SU-DHL-6 (cell line): ENCODE measurements at regions not wholly inside any gene's neighbourhood (a gene's known extent, or its start where the extent isn't known, plus 50 kb on each side); places are given as distances from the start of the nearest gene placed in this dataset.

ENCODE experiments used
- H2AFZ ChIP-seq: fragments of 200-600 bp; sonication (generic); 2 replicates; pipeline ENCODE4 v1.6.1; 2014; ENCODE audit warnings: low read depth, mild to moderate bottlenecking, moderate library complexity, mixed read lengths, antibody characterized with exemption, low read length; ENCODE audit not compliant: severe bottlenecking
- H3F3A ChIP-seq: fragments of 200-600 bp; shearing (Covaris generic); 2 replicates; pipeline ENCODE4 v1.6.0; 2016; ENCODE audit warnings: antibody characterized with exemption, mild to moderate bottlenecking; ENCODE audit not compliant: insufficient read depth
- H3K27ac ChIP-seq: fragments of 200-600 bp; sonication (generic); 2 replicates; pipeline ENCODE4 v1.5.1; 2016; ENCODE audit warnings: low read depth, mild to moderate bottlenecking, low read length, moderate library complexity, mixed read lengths
- H3K27me3 ChIP-seq: fragments of 200-600 bp; sonication (generic), shearing (Covaris generic); 2 replicates; pipeline ENCODE4 v1.6.0; 2014; ENCODE audit warnings: mild to moderate bottlenecking, low read length
- H3K36me3 ChIP-seq: fragments of 200-600 bp; sonication (generic); 2 replicates; pipeline ENCODE4 v1.6.1; 2014; ENCODE audit warnings: mild to moderate bottlenecking, low read length, mixed read lengths
- H3K4me2 ChIP-seq: fragments of 300-600, 200-600 bp; shearing (Covaris generic), sonication (generic); 2 replicates; pipeline ENCODE4 v1.6.0; 2014; ENCODE audit warnings: low read length, low read depth, mild to moderate bottlenecking; ENCODE audit not compliant: poor library complexity, severe bottlenecking
- H3K4me3 ChIP-seq: fragments of 200-600 bp; sonication (generic); 2 replicates; pipeline ENCODE4 v1.5.1; 2014; ENCODE audit warnings: antibody characterized with exemption, low read length, mild to moderate bottlenecking, mixed read lengths; ENCODE audit not compliant: insufficient read depth, poor library complexity, severe bottlenecking
- H3K79me2 ChIP-seq: fragments of 200-600 bp; sonication (generic); 2 replicates; pipeline ENCODE4 v1.6.1; 2014; ENCODE audit warnings: mild to moderate bottlenecking, low read length, moderate library complexity; ENCODE audit not compliant: insufficient read depth
- H3K9ac ChIP-seq: fragments of 200-600 bp; sonication (generic); 2 replicates; pipeline ENCODE4 v1.7.0; 2014; ENCODE audit warnings: mild to moderate bottlenecking, low read length
- H3K9me2 ChIP-seq: fragments of 200-600 bp; sonication (generic); replicated peaks from 2 replicates; pipeline ENCODE4 v1.6.1; 2014; ENCODE audit warnings: low read length; ENCODE audit not compliant: insufficient read depth
- H3K9me3 ChIP-seq: fragments of 200-600 bp; sonication (generic); 2 replicates; pipeline ENCODE4 v1.6.1; 2014; ENCODE audit warnings: low read length, mixed read lengths; ENCODE audit not compliant: insufficient read depth
- H4K20me1 ChIP-seq: fragments of 200-600 bp; sonication (generic); 2 replicates; pipeline ENCODE4 v1.6.1; 2014; ENCODE audit warnings: low read depth, mild to moderate bottlenecking, antibody characterized with exemption, low read length, moderate library complexity, mixed read lengths
- CTCF ChIP-seq: fragments of 200-600 bp; sonication (generic); IDR thresholded peaks from one replicate; pipeline ENCODE4 v1.5.1; 2017; ENCODE audit warnings: antibody characterized with exemption, mild to moderate bottlenecking, low read length, moderate library complexity; ENCODE audit not compliant: insufficient read depth, poor library complexity, severe bottlenecking
- EZH2phosphoT487 ChIP-seq: fragments of 200-600 bp; sonication (generic), shearing (Covaris generic); conservative IDR thresholded peaks from 2 replicates; pipeline ENCODE4 v1.6.1; 2018; ENCODE audit warnings: mild to moderate bottlenecking, antibody characterized with exemption, low read length, moderate library complexity, mixed read lengths

DNA sequence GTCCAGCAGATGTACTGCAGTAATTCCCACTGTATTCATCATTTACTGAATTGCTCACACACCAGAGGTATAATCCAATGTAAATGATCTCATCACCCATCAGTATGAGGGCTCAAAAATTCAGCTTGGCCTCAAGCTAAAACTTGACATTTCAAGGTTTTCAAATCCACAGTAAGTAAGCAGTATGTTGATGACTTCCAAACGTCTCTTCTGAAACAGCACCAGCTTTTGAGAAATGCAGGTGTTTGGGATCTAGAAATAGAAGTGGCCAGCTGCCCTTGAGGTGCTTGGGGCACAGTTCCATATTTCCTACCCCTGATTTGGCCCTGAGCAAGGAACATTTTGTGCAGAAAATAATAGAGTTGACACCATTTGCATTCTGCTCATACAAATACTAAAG is 388.0 kb upstream of the TUSC1 start:
- Histone ChIP-seq H3K9me3 (no peaks in the 10 kb centered on the region), H3K4me3 (no peak overlapping the region), H2AFZ (no peak overlapping the region), H3F3A (no peaks in the 10 kb centered on the region), H3K4me2 (no peak overlapping the region), H3K27ac (no peak overlapping the region), H3K9ac (no peak overlapping the region), H3K27me3 (no peaks in the 10 kb centered on the region), H3K36me3 (no peaks in the 10 kb centered on the region), H3K79me2 (no peaks in the 10 kb centered on the region), H3K9me2 (no peaks in the 10 kb centered on the region), H4K20me1 (no peaks in the 10 kb centered on the region)
- no peak for TF ChIP-seq EZH2phosphoT487
- TF ChIP-seq CTCF, result no peak

DNA sequence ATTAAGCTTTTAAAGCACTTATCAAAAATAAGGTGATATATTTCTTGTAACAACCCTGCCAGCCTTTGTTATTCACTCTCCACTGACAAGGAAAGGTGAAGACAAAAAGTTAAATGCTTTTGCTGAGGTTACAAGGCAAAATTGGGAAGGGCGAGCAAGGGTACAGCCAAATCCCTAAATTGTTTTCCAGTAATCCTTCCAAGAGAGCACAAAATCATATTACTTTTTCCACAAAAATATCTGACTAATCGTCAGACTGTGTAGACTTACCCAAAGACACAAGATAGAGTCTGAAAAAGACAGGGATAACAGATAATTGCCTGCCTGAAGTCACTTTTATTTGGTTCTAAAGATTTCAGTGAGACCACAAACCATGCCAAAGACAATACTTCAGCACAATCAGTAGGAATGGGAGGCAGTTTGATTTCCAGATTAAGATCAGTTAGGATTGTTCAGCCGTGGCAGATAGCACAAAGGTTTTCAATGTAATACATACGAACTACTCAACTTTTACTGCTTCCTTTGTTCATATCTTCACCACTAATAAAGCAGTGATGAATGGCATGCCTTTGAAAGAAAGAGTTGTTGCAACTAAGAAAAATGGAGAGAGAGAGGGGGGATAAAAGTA is 383.8 kb upstream of the TUSC1 start:
- Histone ChIP-seq H3K9me2 (no peaks in the 10 kb centered on the region), H4K20me1 (no peaks in the 10 kb centered on the region), H3K27me3 (no peaks in the 10 kb centered on the region), H3K79me2 (no peaks in the 10 kb centered on the region), H3K4me3 (no peak overlapping the region), H3K36me3 (no peaks in the 10 kb centered on the region), H3F3A (no peaks in the 10 kb centered on the region), H2AFZ (no peak overlapping the region), H3K9ac (no peak overlapping the region), H3K9me3 (no peaks in the 10 kb centered on the region), H3K4me2 (no peak overlapping the region), H3K27ac (no peak overlapping the region)
- TF ChIP-seq EZH2phosphoT487, result no peak
- no peak for TF ChIP-seq CTCF

DNA sequence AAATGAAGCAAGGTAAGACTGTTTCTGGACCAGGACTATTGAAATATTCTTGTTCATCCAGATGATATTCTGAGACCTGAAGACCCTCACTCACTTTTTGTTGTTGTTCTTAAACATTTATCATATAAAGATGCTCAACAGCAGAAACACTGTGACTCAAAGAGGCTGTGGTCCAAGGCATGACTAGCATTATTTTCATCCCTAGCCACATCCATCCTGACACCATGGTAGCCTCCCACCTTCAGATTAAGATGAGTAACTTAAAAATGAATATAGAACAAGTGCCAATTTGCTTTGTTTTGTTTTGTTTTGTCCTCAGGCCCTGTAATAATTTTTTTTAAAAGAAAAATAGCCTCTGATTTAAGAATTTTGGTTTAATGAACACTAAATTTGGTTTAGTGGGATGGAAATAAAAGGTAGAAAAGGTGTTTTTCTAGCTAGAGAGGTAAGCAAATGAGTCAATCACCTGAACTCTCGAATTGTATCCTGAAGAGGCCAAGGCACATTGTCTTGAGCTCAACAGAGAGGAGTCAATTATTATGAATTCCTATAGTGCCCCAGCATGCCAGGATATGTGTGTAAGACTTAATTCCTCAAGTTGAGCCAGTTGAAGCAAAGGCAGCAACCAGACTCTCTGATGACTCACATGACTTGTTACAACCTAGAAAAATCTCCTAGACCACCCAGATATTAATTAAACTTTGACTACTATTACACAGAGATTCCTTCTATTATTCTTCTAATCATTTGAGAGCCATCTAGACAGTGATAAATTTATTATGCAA is 380.1 kb upstream of the TUSC1 start:
- Histone ChIP-seq H3K27me3 (no peaks in the 10 kb centered on the region), H3K4me2 (no peak overlapping the region), H3K36me3 (no peaks in the 10 kb centered on the region), H3K4me3 (no peak overlapping the region), H3F3A (no peaks in the 10 kb centered on the region), H2AFZ (no peak overlapping the region), H3K9me3 (no peaks in the 10 kb centered on the region), H4K20me1 (no peaks in the 10 kb centered on the region), H3K79me2 (no peaks in the 10 kb centered on the region), H3K9me2 (no peaks in the 10 kb centered on the region), H3K27ac (no peak overlapping the region), H3K9ac (no peak overlapping the region)
- TF ChIP-seq EZH2phosphoT487 (no peak), CTCF (no peak)
